Duodenal mucosa (tissue), 2 donors: ENCODE measurements at regions not wholly inside any gene's neighbourhood (a gene's known extent, or its start where the extent isn't known, plus 50 kb on each side); places are given as distances from the start of the nearest gene placed in this dataset.

Source experiments
- H3K27ac ChIP-seq: one replicate; pipeline ENCODE4 v1.7.0; 2013; ENCODE audit warnings: low read depth, low read length
- H3K27me3 ChIP-seq, 2 donors: one replicate each; pipeline ENCODE4 v1.7.0; 2013; ENCODE audit warnings: low read length in 2 of 2, control low read depth in 1 of 2; ENCODE audit not compliant: insufficient read depth in 2 of 2, control insufficient read depth in 1 of 2
- H3K36me3 ChIP-seq, 2 donors: one replicate each; pipeline ENCODE4 v1.7.0; 2013; ENCODE audit warnings: low read length in 2 of 2, control low read depth in 1 of 2; ENCODE audit not compliant: insufficient read depth in 2 of 2, control insufficient read depth in 1 of 2
- H3K4me1 ChIP-seq, 2 donors: one replicate each; pipeline ENCODE4 v1.7.0; 2013; ENCODE audit warnings: low read length in 2 of 2, control low read depth in 1 of 2; ENCODE audit not compliant: insufficient read depth in 2 of 2, control insufficient read depth in 1 of 2
- H3K4me3 ChIP-seq, 2 donors: one replicate each; pipeline ENCODE4 v1.7.0; 2013; ENCODE audit warnings: low read length in 2 of 2, low read depth in 1 of 2
- H3K9ac ChIP-seq, 2 donors: one replicate each; pipeline ENCODE4 v1.7.0; 2013; ENCODE audit warnings: low read length in 2 of 2, low read depth in 1 of 2
- H3K9me3 ChIP-seq, 2 donors: one replicate each; pipeline ENCODE4 v1.7.0; 2013; ENCODE audit warnings: low read length in 2 of 2, control low read depth in 1 of 2; ENCODE audit not compliant: control insufficient read depth in 1 of 2

- H3K27me3 ChIP-seq: no peaks in the 10 kb centered on the region
- no peaks in the 10 kb centered on the region for H3K36me3 ChIP-seq
- no peak overlapping the region for H3K4me3 ChIP-seq
- no peak overlapping the region for H3K9ac ChIP-seq
- H3K4me1 ChIP-seq: no peaks in the 10 kb centered on the region
- H3K27ac ChIP-seq: no peak overlapping the region
- H3K9me3 ChIP-seq: no peaks in the 10 kb centered on the region
These were observed 926.5 kb upstream of the CDH6 start for GRCh38 chr5:30267026-30267425.

- H3K9ac ChIP-seq: no peak overlapping the region
- H3K27ac ChIP-seq: no peak overlapping the region
- no peak overlapping the region for H3K4me3 ChIP-seq
- no peaks in the 10 kb centered on the region for H3K36me3 ChIP-seq
- H3K9me3 ChIP-seq: peaks cover 0 to 6% of the 10 kb centered on the region in 2 donors
- no peaks in the 10 kb centered on the region for H3K27me3 ChIP-seq
- H3K4me1 ChIP-seq: no peaks in the 10 kb centered on the region
These were observed 954.0 kb upstream of the CDH6 start for GRCh38 chr5:30239331-30240022.

GRCh38 chr5:30237189-30237588 lies 956.3 kb upstream of the CDH6 start:
- H3K36me3 ChIP-seq: no peaks in the 10 kb centered on the region
- H3K27me3 ChIP-seq: no peaks in the 10 kb centered on the region
- H3K9ac ChIP-seq: no peak overlapping the region

GRCh38 chr5:30209755-30210154 lies 983.7 kb upstream of the CDH6 start:
- H3K4me3 ChIP-seq: no peak overlapping the region
- no peaks in the 10 kb centered on the region for H3K36me3 ChIP-seq
- H3K4me1 ChIP-seq: no peaks in the 10 kb centered on the region
- H3K27ac ChIP-seq: no peak overlapping the region
- H3K27me3 ChIP-seq: no peaks in the 10 kb centered on the region
- no peak overlapping the region for H3K9ac ChIP-seq
- H3K9me3 ChIP-seq: peaks cover 8 to 12% of the 10 kb centered on the region in 2 donors

More at GRCh38 chr5:30237189-30237588, 956.3 kb upstream of the CDH6 start:
- no peaks in the 10 kb centered on the region for H3K4me1 ChIP-seq
- no peak overlapping the region for H3K4me3 ChIP-seq
- H3K27ac ChIP-seq: no peak overlapping the region
- peaks cover 0 to 6% of the 10 kb centered on the region in 2 donors for H3K9me3 ChIP-seq

GRCh38 chr5:30197662-30198061 lies 995.8 kb upstream of the CDH6 start:
- Histone ChIP-seq H3K4me3 (no peak overlapping the region), H3K9ac (no peak overlapping the region), H3K27ac (no peak overlapping the region)

GRCh38 chr5:30195036-30195435 lies 998.5 kb upstream of the CDH6 start:
- Histone ChIP-seq H3K4me3 (no peak overlapping the region), H3K4me1 (no peaks in the 10 kb centered on the region), H3K9me3 (peaks cover 0 to 7% of the 10 kb centered on the region in 2 donors), H3K9ac (no peak overlapping the region), H3K27me3 (no peaks in the 10 kb centered on the region), H3K36me3 (no peaks in the 10 kb centered on the region), H3K27ac (no peak overlapping the region)

More at GRCh38 chr5:30197662-30198061, 995.8 kb upstream of the CDH6 start:
- Histone ChIP-seq H3K4me1 (no peaks in the 10 kb centered on the region), H3K9me3 (peaks cover 0 to 7% of the 10 kb centered on the region in 2 donors), H3K27me3 (no peaks in the 10 kb centered on the region), H3K36me3 (no peaks in the 10 kb centered on the region)

GRCh38 chr5:30194595-30194994 lies 998.9 kb upstream of the CDH6 start:
- Histone ChIP-seq H3K9ac (no peak overlapping the region), H3K4me3 (no peak overlapping the region), H3K4me1 (no peaks in the 10 kb centered on the region)

GRCh38 chr5:30183795-30184194 lies 1009.7 kb upstream of the CDH6 start:
- no peaks in the 10 kb centered on the region for H3K36me3 ChIP-seq
- no peaks in the 10 kb centered on the region for H3K27me3 ChIP-seq
- H3K27ac ChIP-seq: no peak overlapping the region
- H3K4me3 ChIP-seq: no peak overlapping the region
- H3K4me1 ChIP-seq: no peaks in the 10 kb centered on the region
- H3K9me3 ChIP-seq: peaks cover 0 to 4% of the 10 kb centered on the region in 2 donors
- H3K9ac ChIP-seq: no peak overlapping the region

More at GRCh38 chr5:30194595-30194994, 998.9 kb upstream of the CDH6 start:
- Histone ChIP-seq H3K27me3 (no peaks in the 10 kb centered on the region), H3K36me3 (no peaks in the 10 kb centered on the region), H3K27ac (no peak overlapping the region), H3K9me3 (peaks cover 0 to 7% of the 10 kb centered on the region in 2 donors)

GRCh38 chr5:30156156-30156555 lies 1037.3 kb upstream of the CDH6 start:
- H3K4me3 ChIP-seq: no peak overlapping the region
- H3K9me3 ChIP-seq: peaks cover 2% of the 10 kb centered on the region in 2 donors
- H3K4me1 ChIP-seq: no peaks in the 10 kb centered on the region
- H3K36me3 ChIP-seq: no peaks in the 10 kb centered on the region
- H3K9ac ChIP-seq: no peak overlapping the region
- H3K27ac ChIP-seq: no peak overlapping the region
- H3K27me3 ChIP-seq: no peaks in the 10 kb centered on the region

- no peaks in the 10 kb centered on the region for H3K27me3 ChIP-seq
- H3K9me3 ChIP-seq: peaks cover 4 to 8% of the 10 kb centered on the region in 2 donors
- H3K27ac ChIP-seq: no peak overlapping the region
- H3K9ac ChIP-seq: no peak overlapping the region
- no peaks in the 10 kb centered on the region for H3K4me1 ChIP-seq
- H3K4me3 ChIP-seq: no peak overlapping the region
- H3K36me3 ChIP-seq: no peaks in the 10 kb centered on the region
These were observed 1041.1 kb upstream of the CDH6 start for GRCh38 chr5:30152431-30152830.
